HG03460 (cell line): ENCODE measurements at regions not wholly inside any gene's neighbourhood (a gene's known extent, or its start where the extent isn't known, plus 50 kb on each side); places are given as distances from the start of the nearest gene placed in this dataset.

Experiments
- ATAC-seq: cut with Tn5 transposase; IDR thresholded peaks from one replicate; pipeline ENCODE4 v1.9.1; 2021; ENCODE audit not compliant: unreplicated experiment

- ATAC-seq = no peak
Observed at GRCh38 chr16:86037999-86038925, 139.3 kb downstream of the IRF8 start.

GRCh38 chr16:86038926-86039310, 140.0 kb downstream of the IRF8 start:
- ATAC-seq = no peak

GRCh38 chr16:86039606-86040005, 140.6 kb downstream of the IRF8 start:
- ATAC-seq = no peak

GRCh38 chr16:86040496-86040895, 141.5 kb downstream of the IRF8 start:
- ATAC-seq = no peak

GRCh38 chr16:86041215-86041614, 142.3 kb downstream of the IRF8 start:
- ATAC-seq = no peak

- ATAC-seq = no peak
Observed at GRCh38 chr16:86041807-86042206, 142.8 kb downstream of the IRF8 start.

- no peak for ATAC-seq
Observed at GRCh38 chr16:86042393-86042792, 143.4 kb downstream of the IRF8 start.

- ATAC-seq = no peak
Observed at GRCh38 chr16:86042996-86043725, 144.2 kb downstream of the IRF8 start.

- no peak for ATAC-seq
Observed at GRCh38 chr16:86044241-86044671, 145.3 kb downstream of the IRF8 start.

GRCh38 chr16:86044881-86045590, 146.1 kb downstream of the IRF8 start:
- ATAC-seq = no peak

GRCh38 chr16:86045591-86045971, 146.6 kb downstream of the IRF8 start:
- ATAC-seq = no peak

- no peak for ATAC-seq
Observed at GRCh38 chr16:86046026-86046425, 147.1 kb downstream of the IRF8 start.

- no peak for ATAC-seq
Observed at GRCh38 chr16:86046667-86047270, 147.8 kb downstream of the IRF8 start.

GRCh38 chr16:86048221-86048620, 149.3 kb downstream of the IRF8 start:
- no peak for ATAC-seq

GRCh38 chr16:86048882-86049585, 150.1 kb downstream of the IRF8 start:
- no peak for ATAC-seq

GRCh38 chr16:86049641-86050040, 150.7 kb downstream of the IRF8 start:
- no peak for ATAC-seq

- ATAC-seq = no peak
Observed at GRCh38 chr16:86050111-86050510, 151.1 kb downstream of the IRF8 start.

GRCh38 chr16:86050591-86051367, 151.8 kb downstream of the IRF8 start:
- no peak for ATAC-seq

GRCh38 chr16:86051368-86052114, 152.6 kb downstream of the IRF8 start:
- ATAC-seq = no peak
